GM12878 (cell line): ENCODE measurements at regions not wholly inside any gene's neighbourhood (a gene's known extent, or its start where the extent isn't known, plus 50 kb on each side); places are given as distances from the start of the nearest gene placed in this dataset.

Source experiments
- ATAC-seq: fragments of 200-7000 bp; cut with Tn5 transposase; 3 replicates; pipeline ENCODE4 v1.9.1; 2020; ENCODE audit warnings: mild to moderate bottlenecking, moderate library complexity
- BruUV-seq: library from RNA; stranded (reverse); fragments of 400-500 nt; replicated peaks from 2 replicates; lab custom pipeline; 2021; lab: Mats Ljungman, UMichigan
- CTCF ChIA-PET: fragments of 300-600 bp; sonication (Branson Sonifier 250); formaldehyde crosslinking; extraction: SDS; loops from one replicate; lab custom pipeline; 2021; ENCODE audit warnings: inconsistent platforms; lab: Yijun Ruan, JAX
- POLR2A ChIA-PET: fragments of 350-600 bp; formaldehyde crosslinking; extraction: SDS; loops from one replicate; lab custom pipeline; 2021; ENCODE audit warnings: inconsistent platforms; lab: Charles Lee
- RAD21 ChIA-PET: fragments of 300-600 bp; sonication (Branson Sonifier 250); formaldehyde crosslinking; loops from one replicate; lab custom pipeline; 2023; ENCODE audit warnings: antibody characterized with exemption; ENCODE audit not compliant: unreplicated experiment; lab: Charles Lee
- SMC1A ChIA-PET: fragments of 300-600 bp; sonication (Branson Sonifier 250); formaldehyde crosslinking; loops from one replicate; lab custom pipeline; 2023; ENCODE audit not compliant: unreplicated experiment, uncharacterized antibody; lab: Charles Lee
- DNase-seq: peaks from one replicate; pipeline ENCODE4 v3.0.0-alpha.2; 2011; ENCODE audit warnings: low read depth, low spot score
- FAIRE-seq: peaks from 3 replicates; lab custom pipeline; 2011; peaks lifted over from hg19 to GRCh38; lab: Jason Lieb, UNC
- H2AFZ ChIP-seq: 2 replicates; pipeline ENCODE4 v1.6.0; 2011; ENCODE audit warnings: low read depth, low read length, control low read depth; ENCODE audit not compliant: control insufficient read depth
- H3K27ac ChIP-seq: 2 replicates; pipeline ENCODE4 v1.5.1; 2011; ENCODE audit warnings: control low read depth; ENCODE audit not compliant: control insufficient read depth, insufficient read depth
- H3K27me3 ChIP-seq, 2 experiments: replicated peaks in 1 of 2; 2 replicates each; pipeline versions ENCODE4 v1.6.0 to v1.6.1; 2011; ENCODE audit warnings: low read length in 1 of 2; ENCODE audit not compliant: control insufficient read depth in 2 of 2, insufficient read depth in 2 of 2
- H3K36me3 ChIP-seq, 2 experiments: 2 replicates each; pipeline ENCODE4 v1.5.1; 2011; ENCODE audit warnings: low read length in 1 of 2; ENCODE audit not compliant: control insufficient read depth in 2 of 2, insufficient read depth in 2 of 2
- H3K4me1 ChIP-seq: 2 replicates; pipeline ENCODE4 v1.6.1; 2011; ENCODE audit warnings: mild to moderate bottlenecking, low read length, moderate library complexity, mixed read lengths; ENCODE audit not compliant: control insufficient read depth, insufficient read depth
- H3K4me2 ChIP-seq: 2 replicates; pipeline ENCODE4 v1.6.0; 2011; ENCODE audit warnings: control low read depth; ENCODE audit not compliant: control insufficient read depth, insufficient read depth
- H3K4me3 ChIP-seq: fragments of 200-600 bp; sonication (generic); 2 replicates; pipeline ENCODE4 v1.5.1; 2016
- H3K79me2 ChIP-seq: 2 replicates; pipeline ENCODE4 v1.6.0; 2011; ENCODE audit warnings: low read length; ENCODE audit not compliant: control insufficient read depth, insufficient read depth
- H3K9ac ChIP-seq: 2 replicates; pipeline ENCODE4 v1.8.0; 2011; ENCODE audit warnings: low read length, control low read depth, mixed read lengths; ENCODE audit not compliant: control insufficient read depth, insufficient read depth
- H3K9me3 ChIP-seq: replicated peaks from 3 replicates; pipeline ENCODE4 v1.5.1; 2011; ENCODE audit warnings: mild to moderate bottlenecking, low read length; ENCODE audit not compliant: control insufficient read depth, insufficient read depth
- H4K20me1 ChIP-seq: 2 replicates; pipeline ENCODE4 v1.6.0; 2011; ENCODE audit not compliant: control insufficient read depth, insufficient read depth
- CBX5 ChIP-seq: sonication (generic); IDR thresholded peaks from 2 replicates; pipeline ENCODE4 v1.6.1; 2016; ENCODE audit warnings: low read depth, moderate library complexity, mild to moderate bottlenecking, inconsistent platforms
- CHD2 ChIP-seq: IDR thresholded peaks from 2 replicates; pipeline ENCODE4 v1.6.1; 2011; ENCODE audit warnings: low read depth, low read length, improper control_type of control experiment, borderline replicate concordance
- EGR1 ChIP-seq, 2 experiments: IDR thresholded peaks; 1 replicate in 1 of 2; 2 replicates in 1 of 2; pipeline ENCODE4 v1.6.1; 2011 to 2012; ENCODE audit warnings: low read depth in 2 of 2, low read length in 2 of 2, borderline replicate concordance in 1 of 2, mild to moderate bottlenecking in 1 of 2, moderate library complexity in 1 of 2
- JUND ChIP-seq: IDR thresholded peaks from 2 replicates; pipeline ENCODE4 v1.6.1; 2012; ENCODE audit warnings: low read depth, mild to moderate bottlenecking, low read length, improper control_type of control experiment, moderate library complexity
- MYC ChIP-seq: IDR thresholded peaks from 2 replicates; pipeline ENCODE4 v1.6.1; 2011; ENCODE audit warnings: mild to moderate bottlenecking, low read length, moderate library complexity, inconsistent platforms; ENCODE audit not compliant: insufficient read depth, insufficient replicate concordance, insufficient read length, severe bottlenecking
- RB1 ChIP-seq: fragments of 450-650 bp; formaldehyde crosslinking; IDR thresholded peaks from 2 replicates; pipeline ENCODE4 v1.6.1; 2017; ENCODE audit warnings: mild to moderate bottlenecking, borderline replicate concordance
- RUNX3 ChIP-seq: IDR thresholded peaks from 2 replicates; pipeline ENCODE4 v1.6.1; 2012; ENCODE audit warnings: low read length, inconsistent platforms
- SRF ChIP-seq, 2 experiments: IDR thresholded peaks; 2 replicates each; pipeline ENCODE4 v1.6.1; 2011; ENCODE audit warnings: low read depth in 2 of 2, low read length in 2 of 2, mild to moderate bottlenecking in 1 of 2, moderate library complexity in 1 of 2
- ZNF384 ChIP-seq: IDR thresholded peaks from 2 replicates; pipeline ENCODE4 v1.6.1; 2012; ENCODE audit warnings: low read depth, mild to moderate bottlenecking, low read length, improper control_type of control experiment, borderline replicate concordance
- WGBS: methylation state at CpG from one replicate; pipeline ENCODE4 v1.1.6; 2016; ENCODE audit warnings: low lambda C conversion rate; ENCODE audit not compliant: insufficient replicate concordance, insufficient coverage; ENCODE audit errors: missing lambda C conversion rate; 5-methylcytosine and 5-hydroxymethylcytosine counted together
- in situ Hi-C: fragments of 300-500 bp; cut with MboI; formaldehyde crosslinking; loops from 9 replicates; pipeline ENCODE4 v1.14.3; 2018; ENCODE audit warnings: mixed read lengths
- intact Hi-C: fragments of 100-400 bp; cut with micrococcal nuclease; formaldehyde crosslinking; loops from one replicate; pipeline ENCODE4 v1.14.2; 2022; ENCODE audit not compliant: unreplicated experiment
- TF ChIP-seq, protein P1 (sequence below): IDR thresholded peaks from 2 replicates; pipeline ENCODE4 v1.6.1; 2011; ENCODE audit warnings: low read depth, low read length, improper control_type of control experiment, borderline replicate concordance
- TF ChIP-seq, protein P2 (sequence below): IDR thresholded peaks from 2 replicates; pipeline ENCODE4 v1.6.1; 2012; ENCODE audit warnings: low read depth, low read length, improper control_type of control experiment

DNA sequence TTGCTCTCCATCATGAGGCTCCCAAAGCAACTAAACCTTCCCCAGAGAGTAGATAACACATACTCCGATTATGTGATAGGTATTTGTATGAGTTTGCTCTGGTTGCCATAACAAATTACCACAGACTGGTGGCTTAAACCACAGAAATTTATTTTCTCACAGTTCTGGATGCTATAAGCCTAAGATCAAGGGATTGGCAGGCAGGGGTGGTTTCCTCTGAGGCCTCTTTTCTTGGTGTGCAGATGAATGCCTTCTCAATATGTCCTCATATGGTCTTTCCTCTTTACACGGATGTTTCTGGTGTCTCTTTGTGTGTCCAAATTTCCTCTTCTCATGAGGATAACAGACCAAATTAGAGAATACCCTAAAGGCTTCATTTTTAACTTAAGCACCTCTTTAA lies 285.8 kb upstream of the GRIP1 start:
- DNase-seq (no peak), ATAC-seq (peak; percentile 71), FAIRE-seq (no peak)
- H4K20me1 ChIP-seq: no peaks in the 10 kb centered on the region
- no peaks in the 10 kb centered on the region for H3K36me3 ChIP-seq
- intact Hi-C loops: no loop called here
- no peak overlapping the region for H3K4me3 ChIP-seq
- in situ Hi-C loops: no loop called here
- TF ChIP-seq MYC (no peak), SRF (IDR thresholded peaks at IDR 0.05; ENCODE audit: low read depth in 2 of 2, low read length in 2 of 2) (peak; percentile 10 to 86; a peak in 2 of 4 replicates), RUNX3 (peak; percentile 82)
- no peaks in the 10 kb centered on the region for H3K79me2 ChIP-seq
- RAD21 ChIA-PET: no interaction called here
- WGBS: 0% methylated on average over 2 of the region's 2 CpGs
- no peak overlapping the region for H3K4me2 ChIP-seq
- CTCF ChIA-PET: no interaction called here
- no peak overlapping the region for H2AFZ ChIP-seq
- H3K27me3 ChIP-seq: no peaks in the 10 kb centered on the region
- H3K27ac ChIP-seq: no peak overlapping the region
- POLR2A ChIA-PET: no interaction called here
- SMC1A ChIA-PET: no interaction called here
- no peaks in the 10 kb centered on the region for H3K9me3 ChIP-seq
- no TSS peak for BruUV-seq
- no peak overlapping the region for H3K9ac ChIP-seq
- no peaks in the 10 kb centered on the region for H3K4me1 ChIP-seq

DNA sequence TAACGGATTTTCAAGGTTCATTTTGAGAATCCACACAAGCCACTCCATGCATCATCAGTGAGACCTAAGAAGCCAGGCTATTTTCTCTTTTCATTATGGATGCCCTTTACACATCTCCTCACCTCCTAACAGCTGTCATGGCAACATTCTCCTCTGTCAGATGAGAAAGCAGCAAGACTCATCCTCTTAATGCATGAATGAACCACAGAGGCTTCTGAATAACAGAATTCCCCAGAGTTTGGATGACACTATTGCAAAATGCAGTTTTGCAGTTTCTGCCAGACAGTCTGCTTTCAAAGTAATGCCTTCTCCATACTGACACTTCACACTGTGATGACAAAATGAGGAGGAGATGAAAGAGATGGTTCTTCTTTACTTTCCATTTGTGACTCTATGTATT lies 286.7 kb upstream of the GRIP1 start:
- H3K36me3 ChIP-seq: no peaks in the 10 kb centered on the region
- CTCF ChIA-PET: no interaction called here
- H3K4me3 ChIP-seq: no peak overlapping the region
- H3K4me1 ChIP-seq: no peaks in the 10 kb centered on the region
- in situ Hi-C loops: no loop called here
- no TSS peak for BruUV-seq
- no peak overlapping the region for H3K4me2 ChIP-seq
- SMC1A ChIA-PET: no interaction called here
- ATAC-seq: no peak; the same call in 2 of the 3 replicates
- H3K9ac ChIP-seq: no peak overlapping the region
- H3K9me3 ChIP-seq: no peaks in the 10 kb centered on the region
- DNase-seq: no peak
- FAIRE-seq: no peak
- intact Hi-C loops: no loop called here
- H2AFZ ChIP-seq: no peak overlapping the region
- H3K79me2 ChIP-seq: no peaks in the 10 kb centered on the region
- RAD21 ChIA-PET: no interaction called here
- H3K27ac ChIP-seq: no peak overlapping the region
- POLR2A ChIA-PET: no interaction called here
- TF ChIP-seq CHD2: no peak
- TF ChIP-seq, protein P1, sequence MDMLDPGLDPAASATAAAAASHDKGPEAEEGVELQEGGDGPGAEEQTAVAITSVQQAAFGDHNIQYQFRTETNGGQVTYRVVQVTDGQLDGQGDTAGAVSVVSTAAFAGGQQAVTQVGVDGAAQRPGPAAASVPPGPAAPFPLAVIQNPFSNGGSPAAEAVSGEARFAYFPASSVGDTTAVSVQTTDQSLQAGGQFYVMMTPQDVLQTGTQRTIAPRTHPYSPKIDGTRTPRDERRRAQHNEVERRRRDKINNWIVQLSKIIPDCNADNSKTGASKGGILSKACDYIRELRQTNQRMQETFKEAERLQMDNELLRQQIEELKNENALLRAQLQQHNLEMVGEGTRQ: no peak
- TF ChIP-seq ZNF384: no peak
- TF ChIP-seq CBX5: no peak
- no peak for TF ChIP-seq EGR1 (IDR thresholded peaks at IDR 0.05; ENCODE audit: borderline replicate concordance in 1 of 2, low read depth in 2 of 2, low read length in 2 of 2)
- no peak for TF ChIP-seq RB1
- TF ChIP-seq, protein P2, sequence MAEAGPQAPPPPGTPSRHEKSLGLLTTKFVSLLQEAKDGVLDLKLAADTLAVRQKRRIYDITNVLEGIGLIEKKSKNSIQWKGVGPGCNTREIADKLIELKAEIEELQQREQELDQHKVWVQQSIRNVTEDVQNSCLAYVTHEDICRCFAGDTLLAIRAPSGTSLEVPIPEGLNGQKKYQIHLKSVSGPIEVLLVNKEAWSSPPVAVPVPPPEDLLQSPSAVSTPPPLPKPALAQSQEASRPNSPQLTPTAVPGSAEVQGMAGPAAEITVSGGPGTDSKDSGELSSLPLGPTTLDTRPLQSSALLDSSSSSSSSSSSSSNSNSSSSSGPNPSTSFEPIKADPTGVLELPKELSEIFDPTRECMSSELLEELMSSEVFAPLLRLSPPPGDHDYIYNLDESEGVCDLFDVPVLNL: no peak
- no peak for TF ChIP-seq JUND
- H3K27me3 ChIP-seq: no peaks in the 10 kb centered on the region
- no peaks in the 10 kb centered on the region for H4K20me1 ChIP-seq
- WGBS: 0% methylated on average over 1 of the region's 1 CpG
